K562 (cell line): ENCODE measurements at regions not wholly inside any gene's neighbourhood (a gene's known extent, or its start where the extent isn't known, plus 50 kb on each side); places are given as distances from the start of the nearest gene placed in this dataset.

Source experiments
- ATAC-seq: fragments of 200-7000 bp; cut with Tn5 transposase; 3 replicates; pipeline ENCODE4 v1.9.1; 2020; ENCODE audit warnings: moderate library complexity
- BruUV-seq: library from RNA; stranded (reverse); fragments of 400-500 nt; replicated peaks from 2 replicates; lab custom pipeline; 2021; lab: Mats Ljungman, UMichigan
- CTCF ChIA-PET: fragments of 300-600 bp; formaldehyde crosslinking; extraction: SDS; loops from one replicate; lab custom pipeline; 2021; ENCODE audit warnings: low intra/inter-chr PET ratio; lab: Yijun Ruan, JAX
- POLR2A ChIA-PET: fragments of 300-600, 350-650 bp; sonication (Branson Sonifier 250); formaldehyde crosslinking; extraction: SDS; loops from one replicate; lab custom pipeline; 2021; ENCODE audit warnings: antibody characterized with exemption, inconsistent platforms; lab: Yijun Ruan, JAX
- DNase-seq, 4 experiments: peaks; one replicate each; pipeline versions ENCODE4 v3.0.0 to v3.0.0-alpha.2; 2011 to 2018; ENCODE audit warnings: low spot score in 3 of 4, mixed read lengths in 3 of 4; ENCODE audit errors: extremely low read depth in 1 of 4
- FAIRE-seq: peaks from 2 replicates; lab custom pipeline; 2011; peaks lifted over from hg19 to GRCh38; lab: Jason Lieb, UNC
- H2AFZ ChIP-seq: 2 replicates; pipeline ENCODE4 v1.6.0; 2011; ENCODE audit warnings: low read depth, low read length, control low read depth, inconsistent platforms
- H3K27ac ChIP-seq: fragments of 200-600 bp; 3 replicates; pipeline ENCODE4 v1.8.0; 2011; ENCODE audit warnings: low read depth, mild to moderate bottlenecking, control low read depth, inconsistent platforms, low read length, moderate library complexity, mixed read lengths; ENCODE audit errors: extremely low read depth
- H3K27me3 ChIP-seq, 2 experiments: fragments of 300-600 bp in 1 of 2; 2 replicates in 1 of 2; 3 replicates in 1 of 2; pipeline versions ENCODE4 v1.6.0 to v1.8.0; 2011; ENCODE audit warnings: inconsistent platforms in 2 of 2, low read length in 2 of 2, mild to moderate bottlenecking in 1 of 2, mixed read lengths in 1 of 2, moderate library complexity in 1 of 2; ENCODE audit not compliant: control insufficient read depth in 2 of 2, insufficient read depth in 2 of 2
- H3K36me3 ChIP-seq: fragments of 300-600 bp; 3 replicates; pipeline ENCODE4 v1.8.0; 2011; ENCODE audit warnings: mild to moderate bottlenecking, low read length, inconsistent platforms; ENCODE audit not compliant: control insufficient read depth, insufficient read depth
- H3K4me1 ChIP-seq, 2 experiments: fragments of 200-600 bp in 1 of 2; replicated peaks in 1 of 2; 2 replicates in 1 of 2; 3 replicates in 1 of 2; pipeline versions ENCODE4 v1.5.1 to v1.8.0; 2011; ENCODE audit warnings: inconsistent platforms in 2 of 2, low read length in 2 of 2, mild to moderate bottlenecking in 1 of 2, mixed read lengths in 1 of 2, moderate library complexity in 1 of 2; ENCODE audit not compliant: control insufficient read depth in 2 of 2, insufficient read depth in 2 of 2
- H3K4me2 ChIP-seq: 2 replicates; pipeline ENCODE4 v1.6.1; 2011; ENCODE audit warnings: low read length, control low read depth, inconsistent platforms, mixed read lengths; ENCODE audit not compliant: insufficient read depth
- H3K4me3 ChIP-seq: fragments of 200-600 bp; sonication (generic), shearing (Covaris generic); 2 replicates; pipeline ENCODE4 v1.5.1; 2016; ENCODE audit warnings: control low read depth, inconsistent platforms
- H3K79me2 ChIP-seq: fragments of 200-600 bp; 3 replicates; pipeline ENCODE4 v1.8.0; 2011; ENCODE audit warnings: low read length, inconsistent platforms; ENCODE audit not compliant: control insufficient read depth, insufficient read depth
- H3K9ac ChIP-seq, 2 experiments: 2 replicates each; pipeline versions ENCODE4 v1.6.0 to v1.6.1; 2011; ENCODE audit warnings: low read depth in 2 of 2, low read length in 2 of 2, control low read depth in 1 of 2, inconsistent platforms in 1 of 2, mild to moderate bottlenecking in 1 of 2, mixed read lengths in 1 of 2; ENCODE audit not compliant: insufficient read depth in 1 of 2
- H3K9me1 ChIP-seq: one replicate; pipeline ENCODE4 v1.6.0; 2011; ENCODE audit warnings: inconsistent platforms, mild to moderate bottlenecking, low read length, moderate library complexity; ENCODE audit not compliant: control insufficient read depth, insufficient read depth
- H3K9me3 ChIP-seq: replicated peaks from 2 replicates; pipeline ENCODE4 v1.5.1; 2011; ENCODE audit warnings: low read depth, low read length, inconsistent platforms; ENCODE audit not compliant: control insufficient read depth, insufficient read depth
- H4K20me1 ChIP-seq: replicated peaks from 2 replicates; pipeline ENCODE4 v1.6.1; 2011; ENCODE audit warnings: low read length, inconsistent platforms, mixed read lengths; ENCODE audit not compliant: control insufficient read depth, insufficient read depth
- HDAC8 ChIP-seq: fragments of 450-650 bp; IDR thresholded peaks from 2 replicates; pipeline ENCODE4 v1.6.1; 2016; ENCODE audit warnings: mild to moderate bottlenecking, missing genetic modification characterization, moderate library complexity, missing compliant biosample characterization
- HOMEZ ChIP-seq: fragments of 250-450 bp; sonication (Bioruptor Pico); IDR thresholded peaks from 2 replicates; pipeline ENCODE4 v1.4.0; 2020; ENCODE audit warnings: mild to moderate bottlenecking, moderate library complexity
- NFIC ChIP-seq: fragments of 450-650 bp; IDR thresholded peaks from 2 replicates; pipeline ENCODE4 v1.6.1; 2017; ENCODE audit warnings: mild to moderate bottlenecking, inconsistent platforms
- SRSF9 ChIP-seq: fragments of 200-400 bp; formaldehyde crosslinking; IDR thresholded peaks from 2 replicates; pipeline ENCODE4 v1.6.1; 2017; ENCODE audit warnings: low read depth, low read length, borderline replicate concordance
- ZNF449 ChIP-seq: fragments of 250-450 bp; sonication (Bioruptor Pico); IDR thresholded peaks from 2 replicates; pipeline ENCODE4 v1.8.0; 2022; ENCODE audit warnings: moderate library complexity, mild to moderate bottlenecking, inconsistent platforms
- ZNF589 ChIP-seq: fragments of 200-800 bp; sonication (Bioruptor generic); IDR thresholded peaks from 2 replicates; pipeline ENCODE4 v1.6.1; 2016; ENCODE audit warnings: low read depth, missing genetic modification characterization, missing compliant biosample characterization
- WGBS: fragments of 100-300 bp; shearing (Covaris generic); methylation state at CpG from one replicate; pipeline ENCODE4 v1.1.6; 2016; ENCODE audit warnings: low coverage, mixed read lengths; ENCODE audit not compliant: insufficient coverage; ENCODE audit errors: missing lambda C conversion rate; 5-methylcytosine and 5-hydroxymethylcytosine counted together
- in situ Hi-C: fragments of 300-500 bp; cut with MboI; formaldehyde crosslinking; loops from 4 replicates; pipeline ENCODE4 v1.15.0; 2018; ENCODE audit warnings: inconsistent platforms, mixed read lengths
- intact Hi-C: fragments of 100-400 bp; cut with micrococcal nuclease; formaldehyde crosslinking; loops from 2 replicates; pipeline ENCODE4 v1.14.2; 2022
- TF ChIP-seq, protein P1 (sequence below): fragments of 450-650 bp; formaldehyde crosslinking; IDR thresholded peaks from 2 replicates; pipeline ENCODE4 v1.4.0; 2020; ENCODE audit warnings: mild to moderate bottlenecking, moderate library complexity
- TF ChIP-seq, protein P2 (sequence below): fragments of 450-650 bp; formaldehyde crosslinking; IDR thresholded peaks from 2 replicates; pipeline ENCODE4 v1.4.0; 2022; ENCODE audit warnings: mild to moderate bottlenecking, moderate library complexity

DNA sequence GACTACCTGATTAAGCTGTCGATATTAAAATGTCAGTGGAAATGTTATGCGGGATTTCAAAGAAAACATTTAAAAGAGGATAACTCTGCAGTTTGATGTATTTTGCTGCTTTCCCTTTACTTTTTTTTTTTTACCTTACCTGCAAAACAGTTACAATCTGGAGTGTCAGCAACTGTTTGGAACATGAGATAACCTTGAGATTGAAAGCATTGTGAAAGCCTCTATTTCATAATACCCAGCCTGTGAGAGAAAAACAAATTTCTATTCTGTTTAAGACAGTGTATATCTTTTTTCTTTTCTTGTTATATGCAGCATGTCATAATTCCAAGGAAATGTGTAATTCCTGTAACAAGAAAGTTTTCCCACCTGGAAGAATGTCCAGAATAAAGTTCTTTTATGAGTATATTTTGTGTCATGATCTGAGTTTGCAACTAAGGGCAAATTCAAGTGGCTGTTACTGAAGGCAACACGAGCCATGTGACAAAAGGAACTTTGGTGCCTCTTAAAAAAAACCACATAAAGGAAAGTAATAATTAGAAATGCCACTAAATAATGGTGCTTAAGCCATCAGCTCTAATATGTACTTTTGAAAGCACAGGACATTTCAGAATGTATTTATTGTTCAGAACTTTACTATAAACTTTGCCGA is 297.0 kb upstream of the DSEL start:
- 0% methylated on average over 4 of the region's 4 CpGs for WGBS
- H3K4me2 ChIP-seq, result no peak overlapping the region
- ATAC-seq (no peak), FAIRE-seq (no peak), DNase-seq (no peak)
- H3K4me1 ChIP-seq, result no peaks in the 10 kb centered on the region
- no peaks in the 10 kb centered on the region for H3K79me2 ChIP-seq
- intact Hi-C loops (no loop called here), in situ Hi-C loops (no loop called here)
- CTCF ChIA-PET, result no interaction called here
- H3K9me1 ChIP-seq, result no peaks in the 10 kb centered on the region
- H3K27ac ChIP-seq, result no peak overlapping the region
- no peak overlapping the region for H3K4me3 ChIP-seq
- H3K36me3 ChIP-seq, result no peaks in the 10 kb centered on the region
- H3K27me3 ChIP-seq, result no peaks in the 10 kb centered on the region
- H4K20me1 ChIP-seq, result no peaks in the 10 kb centered on the region
- POLR2A ChIA-PET, result no interaction called here
- BruUV-seq, result no TSS peak
- TF ChIP-seq, protein P1, sequence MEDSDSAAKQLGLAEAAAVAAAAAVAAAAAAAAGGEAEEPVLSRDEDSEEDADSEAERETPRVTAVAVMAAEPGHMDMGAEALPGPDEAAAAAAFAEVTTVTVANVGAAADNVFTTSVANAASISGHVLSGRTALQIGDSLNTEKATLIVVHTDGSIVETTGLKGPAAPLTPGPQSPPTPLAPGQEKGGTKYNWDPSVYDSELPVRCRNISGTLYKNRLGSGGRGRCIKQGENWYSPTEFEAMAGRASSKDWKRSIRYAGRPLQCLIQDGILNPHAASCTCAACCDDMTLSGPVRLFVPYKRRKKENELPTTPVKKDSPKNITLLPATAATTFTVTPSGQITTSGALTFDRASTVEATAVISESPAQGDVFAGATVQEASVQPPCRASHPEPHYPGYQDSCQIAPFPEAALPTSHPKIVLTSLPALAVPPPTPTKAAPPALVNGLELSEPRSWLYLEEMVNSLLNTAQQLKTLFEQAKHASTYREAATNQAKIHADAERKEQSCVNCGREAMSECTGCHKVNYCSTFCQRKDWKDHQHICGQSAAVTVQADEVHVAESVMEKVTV (CRISPR knock-in tag), result no peak
- TF ChIP-seq ZNF449 (CRISPR knock-in tag) (no peak), SRSF9 (no peak), HDAC8 (tag) (no peak), NFIC (no peak), ZNF589 (CRISPR knock-in tag) (no peak), HOMEZ (CRISPR knock-in tag) (no peak)
- TF ChIP-seq, protein P2, sequence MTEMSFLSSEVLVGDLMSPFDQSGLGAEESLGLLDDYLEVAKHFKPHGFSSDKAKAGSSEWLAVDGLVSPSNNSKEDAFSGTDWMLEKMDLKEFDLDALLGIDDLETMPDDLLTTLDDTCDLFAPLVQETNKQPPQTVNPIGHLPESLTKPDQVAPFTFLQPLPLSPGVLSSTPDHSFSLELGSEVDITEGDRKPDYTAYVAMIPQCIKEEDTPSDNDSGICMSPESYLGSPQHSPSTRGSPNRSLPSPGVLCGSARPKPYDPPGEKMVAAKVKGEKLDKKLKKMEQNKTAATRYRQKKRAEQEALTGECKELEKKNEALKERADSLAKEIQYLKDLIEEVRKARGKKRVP (CRISPR knock-in tag), result no peak
- H2AFZ ChIP-seq, result no peak overlapping the region
- no peaks in the 10 kb centered on the region for H3K9me3 ChIP-seq
- H3K9ac ChIP-seq, result no peak overlapping the region
